Brain microvascular endothelial cell (primary cell): ENCODE measurements at regions not wholly inside any gene's neighbourhood (a gene's known extent, or its start where the extent isn't known, plus 50 kb on each side); places are given as distances from the start of the nearest gene placed in this dataset.
A peak's percentile ranks its signal among the peaks of the same experiment; 100 is the strongest.

Experiments
- DNase-seq: peaks from one replicate; pipeline ENCODE4 v3.0.0-alpha.2; 2020
- H3K27ac ChIP-seq: fragments of 250-450 bp; sonication (Bioruptor Pico); 2 replicates; pipeline ENCODE4 v1.5.1; 2020; ENCODE audit warnings: mild to moderate bottlenecking, moderate library complexity
- H3K27me3 ChIP-seq: fragments of 250-450 bp; sonication (Bioruptor Pico); replicated peaks from 2 replicates; pipeline ENCODE4 v1.5.1; 2020; ENCODE audit warnings: mild to moderate bottlenecking
- H3K36me3 ChIP-seq: fragments of 250-450 bp; sonication (Bioruptor Pico); replicated peaks from 2 replicates; pipeline ENCODE4 v1.5.1; 2020; ENCODE audit warnings: mild to moderate bottlenecking
- H3K4me3 ChIP-seq: 2 replicates; pipeline ENCODE4 v1.5.1; 2011; ENCODE audit warnings: low read depth, mild to moderate bottlenecking, control low read depth, low read length, moderate library complexity
- CTCF ChIP-seq: IDR thresholded peaks from 2 replicates; pipeline ENCODE4 v1.5.1; 2011; ENCODE audit warnings: low read depth, mild to moderate bottlenecking, moderate library complexity, low read length, control low read depth, inconsistent platforms; ENCODE audit errors: missing control alignments
- in situ Hi-C: cut with HindIII; loops from 2 replicates; pipeline ENCODE4 v1.10.0; 2017; ENCODE audit warnings: low sequenced_read_pairs, low pct_ligation_motif_present

GRCh38 chr2:177334940-177335543 lies 57.5 kb upstream of the AGPS start:
- in situ Hi-C loops = no loop called here
- peak; percentile 85 for TF ChIP-seq CTCF
- Histone ChIP-seq H3K36me3 (no peaks in the 10 kb centered on the region), H3K27me3 (no peaks in the 10 kb centered on the region), H3K4me3 (no peak overlapping the region), H3K27ac (no peak overlapping the region)
- no peak for DNase-seq

- in situ Hi-C loops = no loop called here
- no peaks in the 10 kb centered on the region for H3K36me3 ChIP-seq
- no peaks in the 10 kb centered on the region for H3K27me3 ChIP-seq
- H3K4me3 ChIP-seq = no peak overlapping the region
- H3K27ac ChIP-seq = no peak overlapping the region
- TF ChIP-seq CTCF = no peak
- DNase-seq = no peak
These were observed 56.6 kb upstream of the AGPS start for GRCh38 chr2:177335917-177336450.

GRCh38 chr2:177338177-177338721 lies 54.3 kb upstream of the AGPS start:
- Histone ChIP-seq H3K27me3 (no peaks in the 10 kb centered on the region), H3K36me3 (no peaks in the 10 kb centered on the region), H3K4me3 (no peak overlapping the region), H3K27ac (no peak overlapping the region)
- peak; percentile 67 for DNase-seq
- in situ Hi-C loops = no loop called here
- no peak for TF ChIP-seq CTCF

- no peak overlapping the region for H3K27ac ChIP-seq
- no peak for TF ChIP-seq CTCF
- no peak for DNase-seq
- in situ Hi-C loops = no loop called here
- no peaks in the 10 kb centered on the region for H3K36me3 ChIP-seq
- no peak overlapping the region for H3K4me3 ChIP-seq
- H3K27me3 ChIP-seq = no peaks in the 10 kb centered on the region
These were observed 52.4 kb upstream of the AGPS start for GRCh38 chr2:177340158-177340557.

GRCh38 chr2:177342736-177343135 lies 49.8 kb upstream of the AGPS start:
- DNase-seq = no peak
- H3K27me3 ChIP-seq = no peaks in the 10 kb centered on the region
- no peaks in the 10 kb centered on the region for H3K36me3 ChIP-seq
- H3K4me3 ChIP-seq = no peak overlapping the region
- no peak overlapping the region for H3K27ac ChIP-seq
- no peak for TF ChIP-seq CTCF
- in situ Hi-C loops = no loop called here
